ENCODE measurements at regions not wholly inside any gene's neighbourhood (a gene's known extent, or its start where the extent isn't known, plus 50 kb on each side); places are given as distances from the start of the nearest gene placed in this dataset.

DNA sequence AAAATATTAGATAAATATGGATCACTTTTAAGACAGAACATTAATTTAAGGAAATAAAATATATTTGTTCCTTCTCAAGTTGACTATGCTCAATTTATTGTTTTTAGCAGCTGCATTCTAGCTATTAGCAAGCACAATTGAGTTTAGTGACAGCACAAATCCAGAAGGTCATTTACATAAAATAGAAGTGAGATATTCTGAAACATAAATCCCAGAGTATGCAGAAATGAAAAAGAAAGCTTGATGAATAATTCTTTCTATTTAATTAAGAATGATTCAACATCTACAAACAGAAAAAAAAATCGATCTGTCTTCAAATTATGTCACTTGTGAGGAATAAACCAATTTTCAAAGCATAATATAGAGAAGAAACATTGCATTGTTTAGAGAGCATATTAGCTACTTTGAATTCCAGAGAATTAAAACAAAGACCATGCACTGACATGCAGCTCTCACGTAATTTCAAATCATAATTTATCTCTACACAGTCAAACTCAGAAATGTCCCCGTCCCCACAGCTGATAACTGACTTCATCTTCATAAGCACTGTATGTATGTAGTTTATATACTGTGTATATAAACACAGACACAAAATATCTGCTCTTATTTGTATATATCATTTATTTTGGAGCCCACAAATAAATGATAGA is 458.4 kb downstream of the TMX3 start:
- TF ChIP-seq TAF1 (IDR thresholded peaks at IDR 0.05; ENCODE audit: borderline replicate concordance, insufficient read depth, low read length) (no peak), SIN3A (IDR thresholded peaks at IDR 0.05; ENCODE audit: borderline replicate concordance, insufficient read depth, low read length) (no peak), POLR2AphosphoS5 (IDR thresholded peaks at IDR 0.05; ENCODE audit: low read depth, low read length) (no peak), REST (IDR thresholded peaks at IDR 0.05; ENCODE audit: insufficient read depth in 1 of 2, low read depth in 2 of 2, low read length in 2 of 2) (no peak)

DNA sequence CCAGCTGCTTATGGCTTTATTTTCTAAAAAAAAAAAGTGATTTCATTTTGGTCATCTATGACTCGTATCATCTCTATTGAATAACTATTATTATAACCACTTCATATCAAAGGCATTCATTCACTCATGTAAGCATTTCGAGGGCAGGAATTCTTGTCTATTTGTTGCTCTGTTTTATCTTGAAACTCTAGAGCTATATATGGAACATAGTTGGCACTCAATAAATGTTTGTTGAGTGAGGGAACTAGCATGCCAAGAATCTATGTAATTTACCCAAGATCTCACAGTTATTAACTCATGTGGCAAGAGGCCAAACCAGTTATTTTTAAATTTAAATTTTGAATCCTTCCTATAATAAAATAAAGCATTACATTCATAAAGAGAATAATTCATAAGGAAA is 470.1 kb downstream of the TMX3 start:
- TF ChIP-seq POLR2AphosphoS5 (IDR thresholded peaks at IDR 0.05; ENCODE audit: low read depth, low read length) (no peak), REST (IDR thresholded peaks at IDR 0.05; ENCODE audit: insufficient read depth in 1 of 2, low read depth in 2 of 2, low read length in 2 of 2) (no peak), SIN3A (IDR thresholded peaks at IDR 0.05; ENCODE audit: borderline replicate concordance, insufficient read depth, low read length) (no peak), TAF1 (IDR thresholded peaks at IDR 0.05; ENCODE audit: borderline replicate concordance, insufficient read depth, low read length) (no peak), FOXP2 (optimal IDR thresholded peaks at IDR 0.05; ENCODE audit: borderline replicate concordance, extremely low read depth, extremely low read length, insufficient read depth) (no peak)

DNA sequence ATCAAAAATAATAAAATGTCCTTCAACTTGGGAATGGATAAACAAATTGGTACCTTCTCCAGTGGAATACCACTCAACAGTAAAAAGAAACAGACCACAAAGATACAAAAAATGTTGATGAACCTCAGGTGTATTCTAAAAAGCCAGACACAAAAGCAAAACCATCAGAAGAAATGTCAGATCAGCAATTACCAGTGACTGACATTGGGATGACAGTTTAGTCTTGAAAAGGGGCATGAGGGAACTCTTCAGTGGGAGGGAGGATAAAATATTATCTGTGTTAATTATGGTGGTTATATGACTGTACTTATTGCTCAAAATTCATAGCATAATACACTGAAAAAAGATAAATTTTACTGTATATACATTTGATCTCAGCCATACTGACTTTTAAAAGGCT is 473.0 kb downstream of the TMX3 start:
- TF ChIP-seq TAF1 (IDR thresholded peaks at IDR 0.05; ENCODE audit: borderline replicate concordance, insufficient read depth, low read length) (no peak), REST (IDR thresholded peaks at IDR 0.05; ENCODE audit: insufficient read depth in 1 of 2, low read depth in 2 of 2, low read length in 2 of 2) (no peak), FOXP2 (optimal IDR thresholded peaks at IDR 0.05; ENCODE audit: borderline replicate concordance, extremely low read depth, extremely low read length, insufficient read depth) (no peak), SIN3A (IDR thresholded peaks at IDR 0.05; ENCODE audit: borderline replicate concordance, insufficient read depth, low read length) (no peak), POLR2AphosphoS5 (IDR thresholded peaks at IDR 0.05; ENCODE audit: low read depth, low read length) (no peak)

GRCh38 chr18:68234676-68235075 is 480.2 kb downstream of the TMX3 start:
- no peak for TF ChIP-seq SIN3A (IDR thresholded peaks at IDR 0.05; ENCODE audit: borderline replicate concordance, insufficient read depth, low read length)
- TF ChIP-seq TAF1 (IDR thresholded peaks at IDR 0.05; ENCODE audit: borderline replicate concordance, insufficient read depth, low read length), result no peak
- TF ChIP-seq POLR2AphosphoS5 (IDR thresholded peaks at IDR 0.05; ENCODE audit: low read depth, low read length), result no peak
- no peak for TF ChIP-seq FOXP2 (optimal IDR thresholded peaks at IDR 0.05; ENCODE audit: borderline replicate concordance, extremely low read depth, extremely low read length, insufficient read depth)
- TF ChIP-seq REST (IDR thresholded peaks at IDR 0.05; ENCODE audit: insufficient read depth in 1 of 2, low read depth in 2 of 2, low read length in 2 of 2), result no peak

DNA sequence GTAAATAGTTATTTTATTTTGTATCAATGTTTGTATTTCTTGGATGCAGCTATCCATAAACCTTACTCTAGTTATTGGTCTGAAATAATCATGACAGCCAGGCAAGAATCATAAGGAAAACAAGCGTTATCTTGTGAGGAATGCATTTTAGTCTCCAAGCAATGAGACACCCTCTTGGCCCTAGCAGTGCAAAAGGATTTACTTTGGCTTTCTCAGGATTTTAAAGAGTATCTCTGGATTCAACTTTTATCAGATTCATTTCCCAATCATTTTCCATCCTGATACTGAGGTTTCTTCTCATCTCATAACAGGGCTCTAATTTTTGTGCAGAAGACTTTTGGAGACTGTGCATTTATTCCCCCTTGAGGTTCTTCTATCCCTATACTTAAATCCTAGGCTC is 480.8 kb downstream of the TMX3 start:
- TF ChIP-seq POLR2AphosphoS5 (IDR thresholded peaks at IDR 0.05; ENCODE audit: low read depth, low read length) (no peak), FOXP2 (optimal IDR thresholded peaks at IDR 0.05; ENCODE audit: borderline replicate concordance, extremely low read depth, extremely low read length, insufficient read depth) (no peak), REST (IDR thresholded peaks at IDR 0.05; ENCODE audit: insufficient read depth in 1 of 2, low read depth in 2 of 2, low read length in 2 of 2) (no peak), TAF1 (IDR thresholded peaks at IDR 0.05; ENCODE audit: borderline replicate concordance, insufficient read depth, low read length) (no peak), SIN3A (IDR thresholded peaks at IDR 0.05; ENCODE audit: borderline replicate concordance, insufficient read depth, low read length) (no peak)
